Mesothelial cell of epicardium (in vitro differentiated cells): ENCODE measurements at regions not wholly inside any gene's neighbourhood (a gene's known extent, or its start where the extent isn't known, plus 50 kb on each side); places are given as distances from the start of the nearest gene placed in this dataset.

Experiments
- DNase-seq, 2 experiments: peaks; one replicate each; pipeline ENCODE4 v3.0.0; 2021; ENCODE audit warnings: low spot score in 2 of 2; ENCODE audit not compliant: unreplicated experiment in 2 of 2
- H3K27ac Mint-ChIP-seq: 2 replicates; pipeline ENCODE4 v1.8.0; 2021; ENCODE audit warnings: mixed read lengths
- H3K27me3 Mint-ChIP-seq: 2 replicates; pipeline ENCODE4 v1.8.0; 2021; ENCODE audit warnings: low read depth, mixed read lengths
- H3K36me3 Mint-ChIP-seq: 2 replicates; pipeline ENCODE4 v1.8.0; 2021; ENCODE audit warnings: mixed read lengths
- H3K4me1 Mint-ChIP-seq: 2 replicates; pipeline ENCODE4 v1.8.0; 2021; ENCODE audit warnings: mixed read lengths
- H3K4me3 Mint-ChIP-seq: 2 replicates; pipeline ENCODE4 v1.8.0; 2021; ENCODE audit warnings: mild to moderate bottlenecking, moderate library complexity, mixed read lengths
- H3K9me3 Mint-ChIP-seq: 2 replicates; pipeline ENCODE4 v1.8.0; 2021; ENCODE audit warnings: mixed read lengths
- CTCF ChIP-seq: fragments of 200-600 bp; sonication (generic); IDR thresholded peaks from one replicate; pipeline ENCODE4 v1.5.0; 2021; ENCODE audit warnings: antibody characterized with exemption; ENCODE audit not compliant: unreplicated experiment

GRCh38 chr7:26951407-26951950 is 87.1 kb upstream of the SKAP2 start:
- no peak for TF ChIP-seq CTCF
- H3K4me1 Mint-ChIP-seq = peaks cover 31% of the 10 kb centered on the region
- no peaks in the 10 kb centered on the region for H3K36me3 Mint-ChIP-seq
- H3K9me3 Mint-ChIP-seq = no peaks in the 10 kb centered on the region
- no peak overlapping the region for H3K27ac Mint-ChIP-seq
- DNase-seq = no peak
- no peak overlapping the region for H3K4me3 Mint-ChIP-seq
- no peaks in the 10 kb centered on the region for H3K27me3 Mint-ChIP-seq

GRCh38 chr7:26950889-26951288 is 86.5 kb upstream of the SKAP2 start:
- H3K27ac Mint-ChIP-seq = peak overlapping the region; percentile 21
- DNase-seq = no peak
- H3K4me3 Mint-ChIP-seq = no peak overlapping the region
- H3K36me3 Mint-ChIP-seq = no peaks in the 10 kb centered on the region
- H3K4me1 Mint-ChIP-seq = peaks cover 31% of the 10 kb centered on the region
- H3K9me3 Mint-ChIP-seq = no peaks in the 10 kb centered on the region
- no peaks in the 10 kb centered on the region for H3K27me3 Mint-ChIP-seq
- no peak for TF ChIP-seq CTCF

GRCh38 chr7:26949319-26949718 is 84.9 kb upstream of the SKAP2 start:
- Mint-ChIP-seq H3K27me3 (no peaks in the 10 kb centered on the region), H3K27ac (peak overlapping the region; percentile 80), H3K4me1 (peaks cover 37% of the 10 kb centered on the region), H3K4me3 (no peak overlapping the region), H3K9me3 (no peaks in the 10 kb centered on the region), H3K36me3 (no peaks in the 10 kb centered on the region)
- no peak for DNase-seq
- no peak for TF ChIP-seq CTCF

- no peak for DNase-seq
- no peak overlapping the region for H3K4me3 Mint-ChIP-seq
- no peaks in the 10 kb centered on the region for H3K9me3 Mint-ChIP-seq
- H3K27ac Mint-ChIP-seq = peak overlapping the region; percentile 80
- peaks cover 41% of the 10 kb centered on the region for H3K4me1 Mint-ChIP-seq
- no peaks in the 10 kb centered on the region for H3K36me3 Mint-ChIP-seq
- no peaks in the 10 kb centered on the region for H3K27me3 Mint-ChIP-seq
- TF ChIP-seq CTCF = no peak
Observed at GRCh38 chr7:26948617-26949118, 84.3 kb upstream of the SKAP2 start.

- peak overlapping the region; percentile 11 for H3K27ac Mint-ChIP-seq
- no peak for TF ChIP-seq CTCF
- no peak for DNase-seq
- H3K27me3 Mint-ChIP-seq = no peaks in the 10 kb centered on the region
- H3K4me1 Mint-ChIP-seq = peaks cover 48% of the 10 kb centered on the region
- no peak overlapping the region for H3K4me3 Mint-ChIP-seq
- peaks cover 7% of the 10 kb centered on the region for H3K9me3 Mint-ChIP-seq
- H3K36me3 Mint-ChIP-seq = peaks cover 3% of the 10 kb centered on the region
Observed at GRCh38 chr7:26944501-26945358, 80.3 kb upstream of the SKAP2 start.
